ENCODE measurements at regions not wholly inside any gene's neighbourhood (a gene's known extent, or its start where the extent isn't known, plus 50 kb on each side); places are given as distances from the start of the nearest gene placed in this dataset.
"Not testable (repeated sequence)": the region's sequence is repeated elsewhere in the genome, so short reads cannot be mapped to it uniquely, and the experiment has no call there.

- DNase-seq: no peak
Observed at GRCh38 chr2:121818546-121818945, 63.1 kb downstream of the TSN start.

GRCh38 chr2:121819846-121820245 lies 64.4 kb downstream of the TSN start:
- DNase-seq: no peak

GRCh38 chr2:121821476-121822158 lies 66.2 kb downstream of the TSN start:
- DNase-seq: no peak

- no peak for DNase-seq
Observed at GRCh38 chr2:121824264-121824663, 68.8 kb downstream of the TSN start.

GRCh38 chr2:121825003-121825950 lies 69.8 kb downstream of the TSN start:
- no peak for DNase-seq

GRCh38 chr2:121826036-121826435 lies 70.6 kb downstream of the TSN start:
- no peak for DNase-seq

- no peak for DNase-seq
Observed at GRCh38 chr2:121828281-121828731, 72.9 kb downstream of the TSN start.

GRCh38 chr2:121830809-121831208 lies 75.4 kb downstream of the TSN start:
- DNase-seq: no peak

- no peak for DNase-seq
Observed at GRCh38 chr2:121831841-121832240, 76.4 kb downstream of the TSN start.

- no peak for DNase-seq
Observed at GRCh38 chr2:121832412-121833357, 77.2 kb downstream of the TSN start.

- DNase-seq: no peak
Observed at GRCh38 chr2:121833358-121833723, 77.9 kb downstream of the TSN start.

- DNase-seq: no peak
Observed at GRCh38 chr2:121836611-121837010, 81.2 kb downstream of the TSN start.

GRCh38 chr2:121837591-121837990 lies 82.1 kb downstream of the TSN start:
- no peak for DNase-seq

- no peak for DNase-seq
Observed at GRCh38 chr2:121838551-121838950, 83.1 kb downstream of the TSN start.

- DNase-seq: no peak
Observed at GRCh38 chr2:121839584-121839983, 84.1 kb downstream of the TSN start.

GRCh38 chr2:121849236-121849635 lies 93.8 kb downstream of the TSN start:
- no peak for DNase-seq

GRCh38 chr2:121853149-121853548 lies 97.7 kb downstream of the TSN start:
- DNase-seq: not testable (repeated sequence)

GRCh38 chr2:121855510-121855909 lies 100.1 kb downstream of the TSN start:
- no peak for DNase-seq

GRCh38 chr2:121856360-121856759 lies 100.9 kb downstream of the TSN start:
- no peak for DNase-seq

GRCh38 chr2:121858369-121858768 lies 102.9 kb downstream of the TSN start:
- no peak for DNase-seq

- no peak for DNase-seq
Observed at GRCh38 chr2:121858847-121859246, 103.4 kb downstream of the TSN start.

- no peak for DNase-seq
Observed at GRCh38 chr2:121860033-121860757, 104.7 kb downstream of the TSN start.

All from activated CD4-positive, alpha-beta T cell treated with anti-CD3 and anti-CD28 coated beads, Interleukin-10, Interleukin-2, amounts not matched to agents 100 ng/mL and 50 ng/mL, durations not matched to agents 16 hours and 8 hours (primary cell).